ENCODE measurements at regions not wholly inside any gene's neighbourhood (a gene's known extent, or its start where the extent isn't known, plus 50 kb on each side); places are given as distances from the start of the nearest gene placed in this dataset.
"Not testable (repeated sequence)": the region's sequence is repeated elsewhere in the genome, so short reads cannot be mapped to it uniquely, and the experiment has no call there.

GRCh38 chr9:7432989-7433388 is 366.6 kb downstream of the DMAC1 start:
- H3K27me3 Mint-ChIP-seq (ENCODE audit: low read depth, unreplicated experiment), result no peaks in the 10 kb centered on the region
- Histone ChIP-seq H2AFZ (ENCODE audit: low read depth, low read length) (no peak overlapping the region), H3K27ac (ENCODE audit: low read depth, low read length) (no peak overlapping the region), H3K4me2 (ENCODE audit: low read length) (no peak overlapping the region), H3K36me3 (ENCODE audit: insufficient read depth, low read length) (no peaks in the 10 kb centered on the region), H3K4me3 (ENCODE audit: insufficient read depth, low read depth, low read length) (no peak overlapping the region), H3K27me3 (ENCODE audit: insufficient read depth, low read length) (no peaks in the 10 kb centered on the region), H3K79me2 (ENCODE audit: insufficient read depth, low read length) (no peaks in the 10 kb centered on the region), H3K9ac (ENCODE audit: low read length) (no peak overlapping the region), H3K9me3 (ENCODE audit: insufficient read depth, low read depth, low read length) (no peaks in the 10 kb centered on the region), H4K20me1 (ENCODE audit: insufficient read depth, low read length) (no peaks in the 10 kb centered on the region), H3K4me1 (ENCODE audit: insufficient read depth, low read length) (no peaks in the 10 kb centered on the region)
- DNase-seq (ENCODE audit: low read depth), result no peak
- H3K4me3 Mint-ChIP-seq (ENCODE audit: unreplicated experiment), result no peak overlapping the region
- H3K9me3 Mint-ChIP-seq (ENCODE audit: unreplicated experiment), result peaks cover 23% of the 10 kb centered on the region
- FAIRE-seq, result no peak
- H3K27ac Mint-ChIP-seq (ENCODE audit: unreplicated experiment), result no peak overlapping the region
- no peaks in the 10 kb centered on the region for H3K4me1 Mint-ChIP-seq (ENCODE audit: low read depth, unreplicated experiment)
- H3K36me3 Mint-ChIP-seq (ENCODE audit: low read depth, unreplicated experiment), result no peaks in the 10 kb centered on the region
- TF ChIP-seq EZH2 (IDR thresholded peaks at IDR 0.05; ENCODE audit: insufficient read depth, low read length), result no peak
- TF ChIP-seq CTCF (IDR thresholded peaks at IDR 0.05; ENCODE audit: insufficient read depth, low read depth, low read length), result no peak

- H3K27me3 ChIP-seq (ENCODE audit: insufficient read depth, low read length); H3K4me1 Mint-ChIP-seq (ENCODE audit: low read depth, unreplicated experiment); H3K4me3 Mint-ChIP-seq (ENCODE audit: unreplicated experiment); H3K9me3 Mint-ChIP-seq (ENCODE audit: unreplicated experiment); H3K27me3 Mint-ChIP-seq (ENCODE audit: low read depth, unreplicated experiment); DNase-seq (ENCODE audit: low read depth); H3K27ac ChIP-seq (ENCODE audit: low read depth, low read length); H3K4me1 ChIP-seq (ENCODE audit: insufficient read depth, low read length); FAIRE-seq; H3K4me2 ChIP-seq (ENCODE audit: low read length); H2AFZ ChIP-seq (ENCODE audit: low read depth, low read length); H3K36me3 ChIP-seq (ENCODE audit: insufficient read depth, low read length); H3K4me3 ChIP-seq (ENCODE audit: insufficient read depth, low read depth, low read length); H3K9ac ChIP-seq (ENCODE audit: low read length); H4K20me1 ChIP-seq (ENCODE audit: insufficient read depth, low read length); H3K36me3 Mint-ChIP-seq (ENCODE audit: low read depth, unreplicated experiment); H3K9me3 ChIP-seq (ENCODE audit: insufficient read depth, low read depth, low read length); H3K27ac Mint-ChIP-seq (ENCODE audit: unreplicated experiment); H3K79me2 ChIP-seq (ENCODE audit: insufficient read depth, low read length): not testable (repeated sequence)
These were observed 382.2 kb downstream of the DMAC1 start for GRCh38 chr9:7417397-7417796.

GRCh38 chr9:7415836-7416235 is 383.7 kb downstream of the DMAC1 start:
- H3K4me3 Mint-ChIP-seq (ENCODE audit: unreplicated experiment), result no peak overlapping the region
- H3K4me2 ChIP-seq (ENCODE audit: low read length), result no peak overlapping the region
- H3K79me2 ChIP-seq (ENCODE audit: insufficient read depth, low read length), result no peaks in the 10 kb centered on the region
- H3K4me1 ChIP-seq (ENCODE audit: insufficient read depth, low read length), result no peaks in the 10 kb centered on the region
- no peak overlapping the region for H3K4me3 ChIP-seq (ENCODE audit: insufficient read depth, low read depth, low read length)
- H3K27ac Mint-ChIP-seq (ENCODE audit: unreplicated experiment), result no peak overlapping the region
- no peaks in the 10 kb centered on the region for H3K4me1 Mint-ChIP-seq (ENCODE audit: low read depth, unreplicated experiment)
- no peak for DNase-seq (ENCODE audit: low read depth)
- no peaks in the 10 kb centered on the region for H4K20me1 ChIP-seq (ENCODE audit: insufficient read depth, low read length)
- peaks cover 3% of the 10 kb centered on the region for H3K9me3 ChIP-seq (ENCODE audit: insufficient read depth, low read depth, low read length)
- H2AFZ ChIP-seq (ENCODE audit: low read depth, low read length), result no peak overlapping the region
- no peak overlapping the region for H3K27ac ChIP-seq (ENCODE audit: low read depth, low read length)
- H3K36me3 Mint-ChIP-seq (ENCODE audit: low read depth, unreplicated experiment), result no peaks in the 10 kb centered on the region
- no peaks in the 10 kb centered on the region for H3K27me3 ChIP-seq (ENCODE audit: insufficient read depth, low read length)
- no peak overlapping the region for H3K9ac ChIP-seq (ENCODE audit: low read length)
- FAIRE-seq, result no peak
- TF ChIP-seq EZH2 (IDR thresholded peaks at IDR 0.05; ENCODE audit: insufficient read depth, low read length) (no peak), CTCF (IDR thresholded peaks at IDR 0.05; ENCODE audit: insufficient read depth, low read depth, low read length) (no peak)
- no peaks in the 10 kb centered on the region for H3K27me3 Mint-ChIP-seq (ENCODE audit: low read depth, unreplicated experiment)
- H3K9me3 Mint-ChIP-seq (ENCODE audit: unreplicated experiment), result peaks cover 6% of the 10 kb centered on the region
- no peaks in the 10 kb centered on the region for H3K36me3 ChIP-seq (ENCODE audit: insufficient read depth, low read length)

All from astrocyte (in vitro differentiated cells and primary cell).